ENCODE measurements at regions not wholly inside any gene's neighbourhood (a gene's known extent, or its start where the extent isn't known, plus 50 kb on each side); places are given as distances from the start of the nearest gene placed in this dataset.

DNA sequence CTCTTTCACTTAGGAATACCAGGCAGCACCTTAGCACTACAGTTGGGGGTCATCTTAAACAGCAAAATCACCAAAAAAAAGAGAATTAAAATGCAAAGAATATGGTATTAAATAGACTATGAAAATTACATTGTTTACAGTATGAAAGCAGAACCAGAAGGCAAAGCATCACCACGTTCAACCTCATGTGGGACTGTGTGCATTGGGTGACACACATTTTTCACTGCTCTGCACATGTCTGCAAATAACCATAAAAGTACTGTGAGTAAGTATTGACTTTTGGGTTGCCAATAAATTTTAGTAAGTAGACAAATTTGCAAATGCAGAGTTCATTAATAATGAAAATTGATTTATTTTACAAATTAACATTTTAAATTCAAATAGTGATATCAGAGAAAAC lies 232.1 kb upstream of the ZWINT start:
- H3K36me3 Mint-ChIP-seq (ENCODE audit: low read depth), result no peaks in the 10 kb centered on the region
- Histone ChIP-seq H4K20me1 (replicated peaks; ENCODE audit: insufficient read depth) (no peaks in the 10 kb centered on the region), H3K4me1 (ENCODE audit: insufficient read depth) (no peaks in the 10 kb centered on the region), H3K79me2 (replicated peaks; ENCODE audit: insufficient read depth) (no peaks in the 10 kb centered on the region), H3K9me2 (ENCODE audit: insufficient read depth) (no peaks in the 10 kb centered on the region), H3F3A (replicated peaks; ENCODE audit: low read depth) (no peaks in the 10 kb centered on the region), H3K4me3 (no peak overlapping the region), H3K27ac (ENCODE audit: low read depth) (no peak overlapping the region), H3K27me3 (ENCODE audit: insufficient read depth) (no peaks in the 10 kb centered on the region), H3K36me3 (ENCODE audit: insufficient read depth) (no peaks in the 10 kb centered on the region), H2AFZ (no peak overlapping the region), H3K4me2 (no peak overlapping the region)
- H3K27me3 Mint-ChIP-seq (ENCODE audit: insufficient read depth, low read depth, poor library complexity), result no peaks in the 10 kb centered on the region
- TF ChIP-seq EZH2phosphoT487 (IDR thresholded peaks at IDR 0.05; ENCODE audit: unreplicated experiment) (no peak), ZNF462 (CRISPR knock-in tag; IDR thresholded peaks at IDR 0.05) (no peak), CREB1 (CRISPR knock-in tag; IDR thresholded peaks at IDR 0.05; ENCODE audit: low read depth) (no peak), POLR2AphosphoS5 (IDR thresholded peaks at IDR 0.05; ENCODE audit: low read depth) (no peak), CTCF (conservative IDR thresholded peaks at IDR 0.05; ENCODE audit: low read depth in 2 of 2) (no peak), JUNB (IDR thresholded peaks at IDR 0.05; ENCODE audit: unreplicated experiment) (no peak), STAT1 (IDR thresholded peaks at IDR 0.05; ENCODE audit: unreplicated experiment) (no peak), ZNF114 (CRISPR knock-in tag; IDR thresholded peaks at IDR 0.05) (no peak), ZNF331 (CRISPR knock-in tag; IDR thresholded peaks at IDR 0.05; ENCODE audit: low read depth) (no peak), EZH2 (IDR thresholded peaks at IDR 0.05; ENCODE audit: low read depth, unreplicated experiment) (no peak), NANOG (IDR thresholded peaks at IDR 0.05; ENCODE audit: borderline replicate concordance) (no peak)
- TF ChIP-seq, protein P1, sequence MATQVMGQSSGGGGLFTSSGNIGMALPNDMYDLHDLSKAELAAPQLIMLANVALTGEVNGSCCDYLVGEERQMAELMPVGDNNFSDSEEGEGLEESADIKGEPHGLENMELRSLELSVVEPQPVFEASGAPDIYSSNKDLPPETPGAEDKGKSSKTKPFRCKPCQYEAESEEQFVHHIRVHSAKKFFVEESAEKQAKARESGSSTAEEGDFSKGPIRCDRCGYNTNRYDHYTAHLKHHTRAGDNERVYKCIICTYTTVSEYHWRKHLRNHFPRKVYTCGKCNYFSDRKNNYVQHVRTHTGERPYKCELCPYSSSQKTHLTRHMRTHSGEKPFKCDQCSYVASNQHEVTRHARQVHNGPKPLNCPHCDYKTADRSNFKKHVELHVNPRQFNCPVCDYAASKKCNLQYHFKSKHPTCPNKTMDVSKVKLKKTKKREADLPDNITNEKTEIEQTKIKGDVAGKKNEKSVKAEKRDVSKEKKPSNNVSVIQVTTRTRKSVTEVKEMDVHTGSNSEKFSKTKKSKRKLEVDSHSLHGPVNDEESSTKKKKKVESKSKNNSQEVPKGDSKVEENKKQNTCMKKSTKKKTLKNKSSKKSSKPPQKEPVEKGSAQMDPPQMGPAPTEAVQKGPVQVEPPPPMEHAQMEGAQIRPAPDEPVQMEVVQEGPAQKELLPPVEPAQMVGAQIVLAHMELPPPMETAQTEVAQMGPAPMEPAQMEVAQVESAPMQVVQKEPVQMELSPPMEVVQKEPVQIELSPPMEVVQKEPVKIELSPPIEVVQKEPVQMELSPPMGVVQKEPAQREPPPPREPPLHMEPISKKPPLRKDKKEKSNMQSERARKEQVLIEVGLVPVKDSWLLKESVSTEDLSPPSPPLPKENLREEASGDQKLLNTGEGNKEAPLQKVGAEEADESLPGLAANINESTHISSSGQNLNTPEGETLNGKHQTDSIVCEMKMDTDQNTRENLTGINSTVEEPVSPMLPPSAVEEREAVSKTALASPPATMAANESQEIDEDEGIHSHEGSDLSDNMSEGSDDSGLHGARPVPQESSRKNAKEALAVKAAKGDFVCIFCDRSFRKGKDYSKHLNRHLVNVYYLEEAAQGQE (IDR thresholded peaks at IDR 0.05; ENCODE audit: unreplicated experiment), result no peak
- TF ChIP-seq, protein P2, sequence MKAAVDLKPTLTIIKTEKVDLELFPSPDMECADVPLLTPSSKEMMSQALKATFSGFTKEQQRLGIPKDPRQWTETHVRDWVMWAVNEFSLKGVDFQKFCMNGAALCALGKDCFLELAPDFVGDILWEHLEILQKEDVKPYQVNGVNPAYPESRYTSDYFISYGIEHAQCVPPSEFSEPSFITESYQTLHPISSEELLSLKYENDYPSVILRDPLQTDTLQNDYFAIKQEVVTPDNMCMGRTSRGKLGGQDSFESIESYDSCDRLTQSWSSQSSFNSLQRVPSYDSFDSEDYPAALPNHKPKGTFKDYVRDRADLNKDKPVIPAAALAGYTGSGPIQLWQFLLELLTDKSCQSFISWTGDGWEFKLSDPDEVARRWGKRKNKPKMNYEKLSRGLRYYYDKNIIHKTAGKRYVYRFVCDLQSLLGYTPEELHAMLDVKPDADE (IDR thresholded peaks at IDR 0.05), result no peak
- H3K27ac Mint-ChIP-seq, result no peak overlapping the region
- no peak overlapping the region for H3K4me3 Mint-ChIP-seq
- DNase-seq (ENCODE audit: low spot score), result no peak
- 0 out of 3 replicates have a peak, but pooled peaks cover 3% of the 10 kb centered on the region for H3K9me3 Mint-ChIP-seq
- peaks cover 4% of the 10 kb centered on the region; the same call in 1 of the 3 replicates for H3K4me1 Mint-ChIP-seq
- no peak for ATAC-seq
